GM18511 (cell line): ENCODE measurements at regions not wholly inside any gene's neighbourhood (a gene's known extent, or its start where the extent isn't known, plus 50 kb on each side); places are given as distances from the start of the nearest gene placed in this dataset.

Experiments used
- ATAC-seq: cut with Tn5 transposase; IDR thresholded peaks from one replicate; pipeline ENCODE4 v1.9.1; 2021; ENCODE audit warnings: mild to moderate bottlenecking, moderate library complexity; ENCODE audit not compliant: unreplicated experiment

DNA sequence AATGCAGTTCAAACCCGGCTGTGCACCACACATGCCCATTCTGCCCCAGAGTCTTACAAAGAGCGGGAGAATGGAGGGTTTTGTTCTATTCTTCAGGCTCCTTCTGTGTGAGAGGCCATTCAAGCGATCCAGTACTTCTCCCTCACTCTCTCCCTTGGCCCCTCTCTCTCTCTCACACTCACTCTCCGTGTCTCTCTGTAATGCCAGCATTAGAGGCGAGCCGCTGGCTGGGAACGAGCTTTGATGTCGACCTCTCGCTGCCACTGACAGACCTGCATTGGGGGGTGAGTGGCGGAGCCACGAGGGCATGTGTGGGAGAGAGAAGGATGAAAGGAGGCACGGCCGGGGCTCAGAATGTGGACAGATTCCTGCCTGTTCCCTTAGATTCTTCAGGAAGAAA, 231.7 kb upstream of the ARRDC4 start:
- ATAC-seq: no peak

DNA sequence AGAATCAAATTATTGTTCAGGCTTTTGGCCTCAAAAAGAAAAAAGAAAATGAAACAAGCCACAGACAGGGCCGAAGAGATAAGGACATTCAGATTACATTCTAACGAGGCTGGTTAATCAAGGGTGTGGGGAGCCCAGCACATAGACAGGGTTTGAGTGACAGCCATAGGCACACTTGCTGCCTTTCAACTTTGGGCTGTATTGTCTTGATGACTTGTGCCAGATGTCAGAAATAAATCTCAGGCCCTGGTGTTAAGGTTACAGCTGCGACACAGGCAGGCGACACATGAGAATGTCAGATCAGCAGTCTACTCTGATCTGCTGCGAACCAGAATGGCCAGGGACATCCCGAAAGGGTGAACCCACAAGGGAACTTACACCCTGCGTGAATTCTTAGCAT, 231.2 kb upstream of the ARRDC4 start:
- ATAC-seq: no peak

DNA sequence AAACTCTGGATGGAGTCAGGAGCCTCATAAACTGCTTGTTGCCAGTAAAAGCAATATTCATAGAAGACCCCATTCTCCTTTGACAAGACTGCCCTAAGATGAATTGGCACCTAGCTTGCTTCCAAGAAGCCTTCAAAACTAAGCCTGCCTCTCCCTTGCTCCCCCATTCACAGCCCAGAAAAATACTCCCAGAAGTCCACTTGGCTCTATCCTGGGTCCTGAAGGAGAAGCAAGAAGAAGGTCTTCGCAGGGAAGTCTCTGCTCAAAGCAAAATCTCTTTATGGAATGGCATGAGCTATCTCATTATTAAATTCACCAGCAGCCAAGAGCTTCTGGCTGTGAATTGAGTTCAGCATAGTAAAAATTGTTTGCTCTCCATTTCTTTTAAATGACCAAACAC, 230.2 kb upstream of the ARRDC4 start:
- no peak for ATAC-seq

DNA sequence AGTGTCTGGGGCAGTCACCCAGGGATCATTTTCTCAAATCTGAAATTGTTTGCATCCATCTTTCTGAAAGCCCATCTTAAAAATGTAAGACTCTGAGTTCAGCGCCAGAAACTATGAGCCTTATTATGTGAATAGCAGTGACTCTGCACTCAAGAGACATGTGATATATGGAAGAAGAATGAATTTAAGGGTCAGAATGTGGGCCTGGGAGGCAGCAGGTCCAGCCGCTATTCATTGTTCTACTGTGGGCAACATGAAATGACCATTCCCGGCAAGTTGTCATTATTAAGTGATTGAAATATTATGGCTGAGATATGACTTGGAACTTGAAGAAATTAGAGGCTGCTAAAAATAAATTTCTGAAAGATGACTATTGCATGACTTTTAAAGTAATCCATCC, 228.6 kb upstream of the ARRDC4 start:
- ATAC-seq: no peak

DNA sequence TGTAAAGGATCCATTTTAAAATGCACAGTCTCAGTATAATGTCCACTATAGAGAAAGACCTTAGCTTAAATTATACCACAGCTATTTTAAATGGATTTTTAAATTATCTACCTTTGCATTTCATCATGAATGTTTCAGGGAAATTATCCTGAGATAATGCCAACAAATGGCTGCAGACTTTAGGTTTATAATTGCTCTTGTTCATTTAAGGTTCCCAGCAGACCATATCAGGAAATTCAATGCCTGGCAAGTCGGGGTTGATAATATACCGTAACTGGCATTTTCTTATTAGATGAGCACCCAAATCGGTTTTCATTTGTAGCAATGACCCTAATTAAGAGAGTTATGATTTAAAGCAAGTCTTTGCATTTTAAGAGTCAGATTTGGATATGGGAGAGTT, 227.1 kb upstream of the ARRDC4 start:
- ATAC-seq: no peak

DNA sequence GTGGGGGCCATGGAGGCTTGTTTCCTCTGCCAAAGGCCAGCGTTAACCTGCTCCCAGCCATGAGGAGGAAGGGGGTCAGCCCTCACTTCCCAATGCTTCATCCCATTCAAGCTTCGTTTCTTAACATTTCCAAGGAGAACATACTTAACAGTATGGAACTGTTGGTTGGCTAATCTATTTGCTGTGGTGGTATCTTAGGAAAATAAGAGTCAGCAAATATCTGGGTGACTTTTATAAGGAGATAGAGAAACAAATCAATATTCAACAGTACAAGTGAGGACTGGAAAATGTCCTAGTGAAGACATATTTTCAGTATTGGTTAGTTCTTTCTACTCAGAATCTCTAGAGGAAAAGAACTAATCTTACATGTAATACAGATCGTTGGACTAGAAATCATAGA, 223.8 kb upstream of the ARRDC4 start:
- no peak for ATAC-seq

DNA sequence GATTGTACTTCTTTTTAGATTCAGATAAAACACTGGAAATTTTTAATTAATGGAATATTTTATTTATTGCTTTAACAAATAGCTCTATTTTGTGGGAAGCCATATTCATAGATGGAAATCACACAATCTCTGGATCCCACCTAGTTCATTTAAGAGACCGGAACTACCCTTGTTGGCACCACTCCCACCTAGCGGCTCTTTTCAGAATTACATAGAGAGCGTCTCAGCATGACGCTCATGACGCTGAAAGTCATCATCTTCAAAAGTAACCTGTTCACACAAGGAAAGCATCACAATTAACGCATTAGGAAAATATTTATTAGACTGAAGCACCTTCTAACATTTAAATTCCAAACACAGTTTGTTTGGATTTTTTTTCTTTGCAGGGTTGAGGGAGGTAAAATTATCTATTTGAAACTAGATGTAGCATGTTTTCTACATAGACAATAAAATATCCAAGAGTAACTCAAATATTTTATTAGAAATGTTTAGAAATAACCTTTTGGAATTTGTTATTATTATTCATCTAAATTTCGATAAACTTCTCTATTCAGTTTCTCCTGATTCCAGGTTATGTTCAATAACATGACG, 214.9 kb upstream of the ARRDC4 start:
- ATAC-seq: no peak

DNA sequence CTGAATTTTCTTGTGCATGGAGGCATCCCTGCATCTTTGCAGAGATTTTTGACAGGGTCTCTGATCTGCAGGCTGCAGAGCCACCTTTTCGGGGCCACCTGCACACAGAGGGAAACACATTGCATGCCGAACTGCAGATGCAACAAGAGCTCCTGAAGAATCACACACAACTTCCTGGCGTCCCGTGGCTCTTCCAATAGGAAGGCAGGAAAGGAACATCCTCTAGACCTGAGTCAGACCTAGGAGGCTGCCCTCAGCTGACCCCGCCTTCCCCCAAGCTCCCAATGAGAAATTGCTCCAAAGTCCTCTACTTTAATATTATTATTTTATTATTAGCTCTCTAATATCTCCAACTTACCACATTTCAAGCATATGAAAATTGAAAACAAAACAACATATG, 213.2 kb upstream of the ARRDC4 start:
- ATAC-seq: no peak

DNA sequence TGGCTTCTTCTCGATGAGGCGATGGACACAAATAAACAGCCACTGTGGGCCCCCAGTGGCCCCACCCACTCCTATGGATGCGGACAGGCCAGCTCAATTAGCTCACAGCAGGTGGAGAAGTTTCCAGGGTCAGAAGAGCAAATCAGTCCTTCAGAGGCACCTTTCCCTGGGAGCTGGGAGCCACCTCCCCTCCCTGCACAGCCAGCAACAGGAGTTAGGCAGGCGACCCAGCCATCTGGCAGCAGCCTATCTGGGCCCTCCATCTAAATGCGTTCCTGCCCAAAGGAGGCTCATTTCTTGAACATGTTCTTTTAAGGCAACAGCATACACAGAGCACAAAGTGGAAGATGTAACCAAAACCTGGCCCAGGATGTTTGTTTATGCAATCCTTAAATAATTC, 211.9 kb upstream of the ARRDC4 start:
- no peak for ATAC-seq

DNA sequence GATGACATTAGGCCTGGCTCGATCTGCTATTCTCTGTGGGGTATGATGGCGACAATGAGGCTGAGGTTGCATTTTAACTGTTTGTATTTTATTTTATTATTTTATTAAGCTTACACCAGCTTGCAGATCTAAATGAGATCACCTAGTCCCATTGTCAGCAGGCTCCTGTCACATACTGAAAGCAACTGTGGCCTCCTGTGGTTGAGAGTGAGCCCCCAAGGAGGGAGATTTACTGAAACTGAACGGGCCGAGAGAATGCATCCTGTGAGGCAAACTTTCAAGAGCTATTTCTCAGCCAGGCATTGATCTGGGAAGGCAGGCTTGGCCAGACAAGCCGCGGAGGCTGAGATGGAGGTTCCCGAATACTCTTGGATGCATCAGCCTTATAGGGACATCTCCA, 210.4 kb upstream of the ARRDC4 start:
- ATAC-seq: no peak

DNA sequence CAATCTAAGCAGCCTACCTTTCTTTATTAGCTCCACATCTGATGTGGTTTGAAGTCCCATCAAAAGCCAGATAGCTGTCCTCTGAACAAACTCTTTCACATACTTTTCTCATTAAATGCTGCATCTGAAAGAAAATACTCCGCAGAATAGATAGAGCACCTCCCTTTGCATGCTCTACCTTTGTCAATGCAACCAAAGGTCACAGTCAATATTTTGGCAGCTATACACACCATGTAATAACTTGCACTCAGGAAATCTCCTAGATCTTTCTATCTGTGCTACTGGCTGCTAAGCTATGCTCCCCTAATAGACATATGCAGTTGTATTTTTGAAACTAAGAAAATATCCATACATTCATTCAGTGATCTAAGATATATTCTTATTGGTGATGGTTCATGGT, 204.8 kb upstream of the ARRDC4 start:
- no peak for ATAC-seq

DNA sequence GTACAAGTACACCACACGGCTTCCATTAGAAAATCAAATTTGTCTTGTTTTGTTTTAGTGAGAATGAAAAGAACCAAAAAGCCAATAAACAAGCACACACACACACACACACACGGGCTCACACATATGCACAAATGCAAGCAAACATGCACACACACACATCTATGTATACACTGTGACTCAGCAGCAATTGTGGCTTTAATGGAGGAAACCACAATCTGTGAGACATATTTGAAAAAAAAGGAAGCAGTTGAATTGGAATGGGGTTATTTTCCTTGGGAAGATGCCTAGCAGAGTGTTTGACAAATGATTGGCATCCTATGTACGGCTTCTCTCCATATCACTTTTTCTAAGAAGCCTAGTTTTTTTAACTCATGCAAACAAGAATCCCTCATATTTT, 201.1 kb upstream of the ARRDC4 start:
- ATAC-seq: no peak

DNA sequence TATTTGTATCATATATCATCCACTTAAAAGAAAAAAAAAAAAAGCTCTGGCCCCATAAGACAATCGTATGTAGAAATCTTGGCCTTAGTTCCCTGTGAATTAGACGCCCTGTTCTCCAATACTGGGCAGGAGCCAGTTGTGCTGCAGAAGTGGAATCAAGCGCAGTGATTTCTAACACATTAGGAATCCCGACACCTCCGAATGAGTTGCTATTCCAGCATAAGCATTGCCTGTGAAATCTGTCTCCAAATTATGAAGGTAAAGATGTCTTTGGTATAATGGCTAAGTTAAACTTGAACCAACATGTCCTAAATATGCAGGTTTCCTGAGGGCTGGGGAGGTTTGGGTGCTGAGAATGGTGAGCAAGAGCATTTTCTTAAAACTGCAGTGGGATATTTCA, 199.4 kb upstream of the ARRDC4 start:
- ATAC-seq: no peak

DNA sequence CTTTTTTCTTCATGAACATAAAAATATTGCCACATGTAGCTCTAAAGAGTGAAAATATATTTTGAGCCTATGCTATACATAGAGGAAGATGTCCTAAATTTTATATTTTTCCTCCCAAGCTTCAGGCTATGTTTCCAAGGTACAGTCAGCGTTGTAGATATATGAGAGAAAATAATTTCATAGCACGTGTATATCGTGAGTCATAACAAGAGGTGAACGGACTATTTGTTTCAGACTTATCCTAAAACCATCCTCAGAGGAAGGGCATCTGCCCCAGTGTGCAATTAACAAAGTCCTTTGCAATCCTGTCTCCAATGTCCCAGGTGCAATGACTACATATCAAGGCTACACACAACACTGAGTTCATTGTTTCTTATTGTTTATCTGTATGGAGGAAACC, 177.3 kb upstream of the ARRDC4 start:
- no peak for ATAC-seq

DNA sequence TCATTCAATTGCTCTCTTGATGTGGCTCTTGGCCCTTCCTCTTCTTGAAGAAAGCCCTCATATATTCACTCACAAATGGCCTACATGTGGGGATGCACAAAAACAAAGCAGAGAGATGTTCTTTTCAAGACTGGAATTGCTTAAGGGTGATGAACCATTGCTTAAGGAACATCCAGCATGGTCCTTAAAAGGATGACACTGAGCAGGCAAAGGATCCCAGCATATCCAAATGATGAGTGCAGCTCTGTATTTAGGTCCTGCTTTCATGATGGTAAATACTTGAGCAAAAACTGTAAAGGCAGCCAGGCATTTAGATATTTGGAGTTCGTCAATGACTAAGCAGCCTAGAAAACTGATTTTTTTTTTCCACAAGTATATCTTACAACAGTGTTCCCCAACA, 173.8 kb upstream of the ARRDC4 start:
- no peak for ATAC-seq

DNA sequence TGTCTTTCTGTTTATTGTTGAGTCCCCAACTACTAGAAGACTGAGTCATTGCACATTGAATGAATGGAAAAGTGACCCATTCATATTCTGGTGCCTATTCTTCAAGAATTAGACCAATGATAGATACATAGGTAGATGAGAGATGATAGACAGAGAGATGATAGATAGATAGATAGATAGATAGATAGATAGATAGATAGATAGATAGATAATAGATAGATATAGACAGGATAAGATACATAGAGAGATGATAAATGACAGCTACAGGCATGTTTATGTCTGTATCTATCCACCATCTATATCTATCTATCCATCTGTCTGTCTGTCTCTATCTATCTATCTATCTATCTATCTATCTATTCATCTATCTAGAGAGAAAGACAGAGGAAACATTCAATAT, 170.3 kb upstream of the ARRDC4 start:
- no peak for ATAC-seq

DNA sequence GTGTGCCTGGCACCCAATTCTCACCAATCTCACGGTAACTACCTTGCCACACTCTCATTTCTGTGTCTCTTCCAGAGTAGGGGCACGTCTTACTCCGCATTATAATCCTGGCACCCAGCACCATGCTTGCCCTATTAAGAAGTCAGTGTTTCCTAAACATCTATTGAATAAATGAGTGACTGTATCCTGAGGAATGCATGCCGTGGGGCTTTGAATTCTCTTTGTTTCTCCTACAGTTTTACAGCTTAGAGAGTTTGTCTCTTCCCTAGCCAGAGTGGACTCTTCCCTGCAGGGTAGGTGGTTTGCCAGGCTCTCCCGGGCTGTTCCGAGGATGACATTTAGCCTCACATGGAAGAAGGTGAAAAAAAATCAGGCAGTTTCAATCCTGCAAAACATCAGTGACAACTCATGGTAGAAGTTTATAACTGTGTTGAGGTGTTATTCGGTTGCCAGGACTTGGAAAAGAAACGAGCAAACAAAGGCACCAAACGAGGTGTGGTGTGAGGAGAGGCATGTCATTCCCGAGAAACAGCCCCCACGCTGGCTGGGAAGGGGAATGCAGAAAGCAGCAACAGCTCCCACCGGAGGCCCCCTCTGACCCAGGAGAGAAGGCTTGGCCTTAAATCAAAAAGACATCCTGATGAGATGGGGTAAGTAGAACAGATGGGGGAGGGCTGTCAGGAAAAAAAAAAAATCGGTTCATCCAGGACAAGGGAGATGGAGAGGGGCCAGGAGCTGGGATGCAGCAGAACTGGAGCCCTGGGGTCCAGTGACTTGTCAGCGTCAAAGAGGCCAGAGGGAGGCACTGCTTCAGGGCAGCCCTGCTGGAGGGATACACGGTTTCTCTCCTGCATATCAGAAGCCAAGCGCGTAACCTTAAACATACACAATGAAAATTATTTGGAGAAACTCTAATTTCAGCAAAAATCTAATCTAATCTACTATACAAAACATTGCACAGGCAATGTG, 168.4 kb upstream of the ARRDC4 start:
- no peak for ATAC-seq

DNA sequence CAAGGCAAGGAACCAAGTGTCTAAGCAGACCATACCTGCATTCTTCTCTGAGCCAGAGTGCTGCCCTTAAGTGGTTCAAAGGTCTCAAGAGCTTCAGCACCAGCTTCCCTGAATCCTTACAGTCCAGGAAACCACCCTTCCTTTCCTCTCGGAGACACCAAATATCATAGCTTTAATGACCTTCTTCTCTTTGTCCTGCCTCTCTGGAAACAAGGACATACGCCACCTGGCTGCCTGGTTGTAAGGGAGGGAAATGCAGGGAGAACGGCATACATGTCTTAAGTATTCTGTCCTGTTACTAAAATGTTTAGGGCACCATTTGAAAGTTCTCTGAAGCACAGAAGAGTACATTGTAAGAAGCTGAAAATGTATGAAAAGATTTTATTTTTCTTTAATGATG, 155.6 kb upstream of the ARRDC4 start:
- no peak for ATAC-seq

DNA sequence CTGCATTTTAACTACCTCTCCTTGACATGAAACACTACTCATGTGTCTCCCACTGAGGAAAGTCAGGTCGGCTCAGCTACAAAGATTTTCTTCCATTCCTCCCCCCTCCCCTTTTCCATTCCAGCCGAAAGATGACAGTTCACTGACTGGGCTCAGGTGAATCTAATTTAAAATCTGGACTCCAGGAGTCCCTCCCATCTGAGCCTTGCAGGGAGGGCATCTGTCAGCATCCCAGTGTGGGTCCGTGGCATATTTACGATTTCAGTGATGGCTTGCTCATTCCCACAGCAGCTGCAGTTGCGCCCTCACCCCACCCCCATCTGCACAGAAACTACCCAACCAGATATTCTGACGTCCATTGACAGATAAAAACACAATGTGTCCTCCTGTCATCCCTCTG, 153.7 kb upstream of the ARRDC4 start:
- ATAC-seq: no peak

DNA sequence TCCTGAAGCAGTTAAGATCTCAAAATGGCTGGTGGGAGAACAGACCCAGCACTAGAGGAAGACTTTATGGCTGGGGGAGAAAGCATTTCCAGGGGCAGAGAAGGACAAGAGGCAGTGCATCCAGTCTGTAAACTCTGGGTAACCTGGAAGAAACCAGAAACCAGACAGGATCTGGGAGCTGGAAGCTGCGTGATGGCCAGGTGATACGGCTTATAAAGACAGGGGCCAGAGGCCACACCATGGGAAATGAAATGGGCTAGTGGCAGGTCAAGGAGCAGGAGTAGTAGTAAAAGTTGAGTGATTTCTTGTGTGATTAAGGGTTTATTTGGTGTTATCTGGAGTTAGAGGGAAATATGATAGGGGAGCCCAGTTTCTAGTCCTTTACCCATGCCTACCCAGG, 144.7 kb upstream of the ARRDC4 start:
- no peak for ATAC-seq

DNA sequence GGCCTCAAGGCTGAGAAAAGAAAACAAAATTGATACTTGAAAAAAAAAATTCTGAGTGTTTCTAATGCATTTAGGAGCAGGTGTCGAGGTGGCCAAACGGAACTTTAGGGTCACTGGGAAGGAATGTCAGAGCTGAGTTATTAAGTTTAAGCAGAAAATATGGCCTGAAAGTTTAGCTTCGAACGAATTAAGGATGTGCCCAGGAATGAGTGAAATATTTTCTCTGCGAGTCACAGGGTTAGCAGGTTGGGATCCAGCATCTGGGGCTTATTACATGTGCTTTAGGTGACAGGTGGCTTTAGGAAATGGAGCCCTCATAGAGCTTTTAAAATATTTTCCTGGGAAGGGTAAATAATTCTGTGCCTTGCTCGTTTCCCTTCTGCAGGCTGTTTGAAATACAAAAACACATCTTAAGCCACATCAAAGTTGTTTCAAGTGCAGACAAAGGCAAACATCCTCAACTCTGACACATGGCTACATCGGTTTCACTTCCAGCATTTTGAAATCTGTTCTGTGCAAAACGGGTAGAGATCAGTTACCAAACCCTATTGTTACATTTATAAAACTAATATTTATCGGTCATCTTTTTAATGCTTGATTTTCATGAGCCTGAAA, 143.1 kb upstream of the ARRDC4 start:
- ATAC-seq: no peak

DNA sequence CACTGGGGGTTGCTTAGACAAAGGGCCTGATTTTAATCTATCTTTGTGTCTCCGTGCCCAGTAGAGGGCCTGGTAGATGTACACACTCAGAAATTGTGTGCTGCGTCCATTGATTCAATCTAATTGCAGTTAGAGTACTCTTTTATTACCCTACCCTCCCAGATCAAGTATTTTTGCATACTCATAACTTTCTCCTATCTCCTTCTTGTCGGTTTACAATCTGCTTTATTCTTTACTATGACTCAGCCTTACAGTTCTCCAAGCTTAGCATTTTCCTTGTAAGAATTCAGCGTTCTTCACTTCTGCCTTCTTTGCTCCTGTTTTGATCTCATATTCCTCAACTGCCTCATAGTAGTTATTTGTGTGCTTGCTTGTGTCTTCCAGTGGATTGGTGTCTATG, 124.5 kb upstream of the ARRDC4 start:
- no peak for ATAC-seq
